GM12878 (cell line): ENCODE measurements at regions not wholly inside any gene's neighbourhood (a gene's known extent, or its start where the extent isn't known, plus 50 kb on each side); places are given as distances from the start of the nearest gene placed in this dataset.
A peak's percentile ranks its signal among the peaks of the same experiment; 100 is the strongest.

ENCODE experiments used
- ATAC-seq: fragments of 200-7000 bp; cut with Tn5 transposase; 3 replicates; pipeline ENCODE4 v1.9.1; 2020; ENCODE audit warnings: mild to moderate bottlenecking, moderate library complexity
- BruUV-seq: library from RNA; stranded (reverse); fragments of 400-500 nt; replicated peaks from 2 replicates; lab custom pipeline; 2021; lab: Mats Ljungman, UMichigan
- CTCF ChIA-PET: fragments of 300-600 bp; sonication (Branson Sonifier 250); formaldehyde crosslinking; extraction: SDS; loops from one replicate; lab custom pipeline; 2021; ENCODE audit warnings: inconsistent platforms; lab: Yijun Ruan, JAX
- POLR2A ChIA-PET: fragments of 350-600 bp; formaldehyde crosslinking; extraction: SDS; loops from one replicate; lab custom pipeline; 2021; ENCODE audit warnings: inconsistent platforms; lab: Charles Lee
- RAD21 ChIA-PET: fragments of 300-600 bp; sonication (Branson Sonifier 250); formaldehyde crosslinking; loops from one replicate; lab custom pipeline; 2023; ENCODE audit warnings: antibody characterized with exemption; ENCODE audit not compliant: unreplicated experiment; lab: Charles Lee
- SMC1A ChIA-PET: fragments of 300-600 bp; sonication (Branson Sonifier 250); formaldehyde crosslinking; loops from one replicate; lab custom pipeline; 2023; ENCODE audit not compliant: unreplicated experiment, uncharacterized antibody; lab: Charles Lee
- DNase-seq: peaks from one replicate; pipeline ENCODE4 v3.0.0-alpha.2; 2011; ENCODE audit warnings: low read depth, low spot score
- FAIRE-seq: peaks from 3 replicates; lab custom pipeline; 2011; peaks lifted over from hg19 to GRCh38; lab: Jason Lieb, UNC
- H2AFZ ChIP-seq: 2 replicates; pipeline ENCODE4 v1.6.0; 2011; ENCODE audit warnings: low read depth, low read length, control low read depth; ENCODE audit not compliant: control insufficient read depth
- H3K27ac ChIP-seq: 2 replicates; pipeline ENCODE4 v1.5.1; 2011; ENCODE audit warnings: control low read depth; ENCODE audit not compliant: control insufficient read depth, insufficient read depth
- H3K27me3 ChIP-seq, 2 experiments: replicated peaks in 1 of 2; 2 replicates each; pipeline versions ENCODE4 v1.6.0 to v1.6.1; 2011; ENCODE audit warnings: low read length in 1 of 2; ENCODE audit not compliant: control insufficient read depth in 2 of 2, insufficient read depth in 2 of 2
- H3K36me3 ChIP-seq, 2 experiments: 2 replicates each; pipeline ENCODE4 v1.5.1; 2011; ENCODE audit warnings: low read length in 1 of 2; ENCODE audit not compliant: control insufficient read depth in 2 of 2, insufficient read depth in 2 of 2
- H3K4me1 ChIP-seq: 2 replicates; pipeline ENCODE4 v1.6.1; 2011; ENCODE audit warnings: mild to moderate bottlenecking, low read length, moderate library complexity, mixed read lengths; ENCODE audit not compliant: control insufficient read depth, insufficient read depth
- H3K4me2 ChIP-seq: 2 replicates; pipeline ENCODE4 v1.6.0; 2011; ENCODE audit warnings: control low read depth; ENCODE audit not compliant: control insufficient read depth, insufficient read depth
- H3K4me3 ChIP-seq: fragments of 200-600 bp; sonication (generic); 2 replicates; pipeline ENCODE4 v1.5.1; 2016
- H3K79me2 ChIP-seq: 2 replicates; pipeline ENCODE4 v1.6.0; 2011; ENCODE audit warnings: low read length; ENCODE audit not compliant: control insufficient read depth, insufficient read depth
- H3K9ac ChIP-seq: 2 replicates; pipeline ENCODE4 v1.8.0; 2011; ENCODE audit warnings: low read length, control low read depth, mixed read lengths; ENCODE audit not compliant: control insufficient read depth, insufficient read depth
- H3K9me3 ChIP-seq: replicated peaks from 3 replicates; pipeline ENCODE4 v1.5.1; 2011; ENCODE audit warnings: mild to moderate bottlenecking, low read length; ENCODE audit not compliant: control insufficient read depth, insufficient read depth
- H4K20me1 ChIP-seq: 2 replicates; pipeline ENCODE4 v1.6.0; 2011; ENCODE audit not compliant: control insufficient read depth, insufficient read depth
- CREB1 ChIP-seq: IDR thresholded peaks from 2 replicates; pipeline ENCODE4 v1.6.1; 2012; ENCODE audit warnings: low read depth, mild to moderate bottlenecking, inconsistent platforms
- FOXM1 ChIP-seq: IDR thresholded peaks from 2 replicates; pipeline ENCODE4 v1.6.1; 2012; ENCODE audit warnings: low read depth, mild to moderate bottlenecking, inconsistent platforms, low read length, moderate library complexity
- HCFC1 ChIP-seq: fragments of 150-350 bp; IDR thresholded peaks from 2 replicates; pipeline ENCODE4 v1.6.1; 2014; ENCODE audit warnings: low read length
- HDAC2 ChIP-seq: fragments of 200-600 bp; sonication (generic); IDR thresholded peaks from 2 replicates; pipeline ENCODE4 v1.6.1; 2017
- MLLT1 ChIP-seq: fragments of 450-650 bp; IDR thresholded peaks from 2 replicates; pipeline ENCODE4 v1.6.1; 2016; ENCODE audit warnings: mild to moderate bottlenecking
- NBN ChIP-seq: fragments of 450-650 bp; IDR thresholded peaks from 2 replicates; pipeline ENCODE4 v1.6.1; 2016
- PAX8 ChIP-seq: fragments of 450-650 bp; IDR thresholded peaks from 2 replicates; pipeline ENCODE4 v1.6.1; 2017; ENCODE audit warnings: mild to moderate bottlenecking, moderate library complexity
- RAD21 ChIP-seq: IDR thresholded peaks from 2 replicates; pipeline ENCODE4 v1.6.1; 2011; ENCODE audit warnings: mild to moderate bottlenecking, low read depth, low read length, moderate library complexity; ENCODE audit not compliant: insufficient read depth
- TARDBP ChIP-seq: IDR thresholded peaks from 2 replicates; pipeline ENCODE4 v1.6.1; 2016; ENCODE audit warnings: borderline replicate concordance
- TCF12 ChIP-seq: IDR thresholded peaks from 2 replicates; pipeline ENCODE4 v1.6.1; 2011; ENCODE audit warnings: low read depth, mild to moderate bottlenecking, low read length
- WGBS: methylation state at CpG from one replicate; pipeline ENCODE4 v1.1.6; 2016; ENCODE audit warnings: low lambda C conversion rate; ENCODE audit not compliant: insufficient replicate concordance, insufficient coverage; ENCODE audit errors: missing lambda C conversion rate; 5-methylcytosine and 5-hydroxymethylcytosine counted together
- in situ Hi-C: fragments of 300-500 bp; cut with MboI; formaldehyde crosslinking; loops from 9 replicates; pipeline ENCODE4 v1.14.3; 2018; ENCODE audit warnings: mixed read lengths
- intact Hi-C: fragments of 100-400 bp; cut with micrococcal nuclease; formaldehyde crosslinking; loops from one replicate; pipeline ENCODE4 v1.14.2; 2022; ENCODE audit not compliant: unreplicated experiment
- TF ChIP-seq, protein P1 (sequence below): fragments of 450-650 bp; IDR thresholded peaks from 2 replicates; pipeline ENCODE4 v1.6.1; 2016; ENCODE audit warnings: mild to moderate bottlenecking, moderate library complexity, borderline replicate concordance
- TF ChIP-seq, protein P2 (sequence below): fragments of 450-650 bp; IDR thresholded peaks from 2 replicates; pipeline ENCODE4 v1.6.1; 2018; ENCODE audit warnings: borderline replicate concordance, mild to moderate bottlenecking; ENCODE audit not compliant: partially characterized antibody
- TF ChIP-seq, protein P3 (sequence below): IDR thresholded peaks from 2 replicates; pipeline ENCODE4 v1.6.1; 2012; ENCODE audit warnings: mild to moderate bottlenecking, low read depth, low read length

DNA sequence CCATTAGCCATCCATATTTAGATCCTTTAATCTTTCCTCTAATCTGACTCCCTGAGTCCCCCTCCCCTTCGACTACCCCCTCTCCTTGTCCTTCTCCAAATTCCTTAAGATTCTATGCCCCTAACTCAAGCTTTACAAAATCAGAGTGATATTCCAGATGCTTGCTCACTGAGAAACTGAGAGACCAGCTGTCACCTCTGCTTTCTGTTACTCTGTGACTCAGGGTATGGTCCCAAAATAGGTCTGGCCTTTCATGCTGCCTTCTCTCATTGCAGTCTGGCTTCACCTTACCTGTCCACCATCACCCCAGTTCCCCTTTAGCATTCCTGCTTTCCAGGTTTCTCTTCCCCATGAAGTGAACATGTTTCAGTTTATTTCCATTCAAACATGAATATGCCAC lies 383.3 kb upstream of the SLC30A5 start:
- WGBS: 0% methylated on average over 1 of the region's 1 CpG
- BruUV-seq: no TSS peak
- H3K4me2 ChIP-seq: peak overlapping the region; percentile 75
- peaks cover 21% of the 10 kb centered on the region for H3K4me1 ChIP-seq
- H4K20me1 ChIP-seq: no peaks in the 10 kb centered on the region
- H3K36me3 ChIP-seq: no peaks in the 10 kb centered on the region
- FAIRE-seq (no peak), DNase-seq (peak; percentile 16), ATAC-seq (peak; percentile 80)
- no peak overlapping the region for H3K9ac ChIP-seq
- RAD21 ChIA-PET: interaction anchor here (0.9 to 2.2 kb wide), 9 partner anchors 10 to 438 kb away, joined by 3 to 8 read pairs (median 4); no protein-coding TSS in a partner anchor
- intact Hi-C loops: loop anchor here (2.0 to 5.0 kb wide), 2 partner anchors 66 to 143 kb away; no protein-coding TSS in a partner anchor
- H3K79me2 ChIP-seq: no peaks in the 10 kb centered on the region
- no peak overlapping the region for H3K27ac ChIP-seq
- in situ Hi-C loops: no loop called here
- SMC1A ChIA-PET: interaction anchor here (0.7 to 2.7 kb wide), 15 partner anchors 9 to 424 kb away, joined by 3 to 17 read pairs (median 4); no protein-coding TSS in a partner anchor
- CTCF ChIA-PET: interaction anchor here (1.3 to 1.7 kb wide), 2 partner anchors 49 to 424 kb away, joined by 5 to 6 read pairs; no protein-coding TSS in a partner anchor
- H3K27me3 ChIP-seq: no peaks in the 10 kb centered on the region
- H3K9me3 ChIP-seq: no peaks in the 10 kb centered on the region; the same call in 1 of the 3 replicates
- H3K4me3 ChIP-seq: 0 out of 2 replicates have a peak overlapping the region, but pooled peaks have one; percentile 14
- H2AFZ ChIP-seq: no peak overlapping the region; the same call in 1 of the 2 replicates
- POLR2A ChIA-PET: interaction anchor here (0.5 to 0.9 kb wide), 2 partner anchors 64 to 318 kb away, joined by 3 read pairs; no protein-coding TSS in a partner anchor
- TF ChIP-seq HDAC2 (no peak), RAD21 (0 out of 2 replicates have a peak, but pooled peaks have one; percentile 4), TCF12 (peak; percentile 77), CREB1 (peak; percentile 29; the same call in 1 of the 2 replicates), FOXM1 (peak; percentile 56; the same call in 1 of the 2 replicates), TARDBP (no peak), NBN (no peak), HCFC1 (no peak), MLLT1 (no peak), PAX8 (no peak)
- TF ChIP-seq, protein P1, sequence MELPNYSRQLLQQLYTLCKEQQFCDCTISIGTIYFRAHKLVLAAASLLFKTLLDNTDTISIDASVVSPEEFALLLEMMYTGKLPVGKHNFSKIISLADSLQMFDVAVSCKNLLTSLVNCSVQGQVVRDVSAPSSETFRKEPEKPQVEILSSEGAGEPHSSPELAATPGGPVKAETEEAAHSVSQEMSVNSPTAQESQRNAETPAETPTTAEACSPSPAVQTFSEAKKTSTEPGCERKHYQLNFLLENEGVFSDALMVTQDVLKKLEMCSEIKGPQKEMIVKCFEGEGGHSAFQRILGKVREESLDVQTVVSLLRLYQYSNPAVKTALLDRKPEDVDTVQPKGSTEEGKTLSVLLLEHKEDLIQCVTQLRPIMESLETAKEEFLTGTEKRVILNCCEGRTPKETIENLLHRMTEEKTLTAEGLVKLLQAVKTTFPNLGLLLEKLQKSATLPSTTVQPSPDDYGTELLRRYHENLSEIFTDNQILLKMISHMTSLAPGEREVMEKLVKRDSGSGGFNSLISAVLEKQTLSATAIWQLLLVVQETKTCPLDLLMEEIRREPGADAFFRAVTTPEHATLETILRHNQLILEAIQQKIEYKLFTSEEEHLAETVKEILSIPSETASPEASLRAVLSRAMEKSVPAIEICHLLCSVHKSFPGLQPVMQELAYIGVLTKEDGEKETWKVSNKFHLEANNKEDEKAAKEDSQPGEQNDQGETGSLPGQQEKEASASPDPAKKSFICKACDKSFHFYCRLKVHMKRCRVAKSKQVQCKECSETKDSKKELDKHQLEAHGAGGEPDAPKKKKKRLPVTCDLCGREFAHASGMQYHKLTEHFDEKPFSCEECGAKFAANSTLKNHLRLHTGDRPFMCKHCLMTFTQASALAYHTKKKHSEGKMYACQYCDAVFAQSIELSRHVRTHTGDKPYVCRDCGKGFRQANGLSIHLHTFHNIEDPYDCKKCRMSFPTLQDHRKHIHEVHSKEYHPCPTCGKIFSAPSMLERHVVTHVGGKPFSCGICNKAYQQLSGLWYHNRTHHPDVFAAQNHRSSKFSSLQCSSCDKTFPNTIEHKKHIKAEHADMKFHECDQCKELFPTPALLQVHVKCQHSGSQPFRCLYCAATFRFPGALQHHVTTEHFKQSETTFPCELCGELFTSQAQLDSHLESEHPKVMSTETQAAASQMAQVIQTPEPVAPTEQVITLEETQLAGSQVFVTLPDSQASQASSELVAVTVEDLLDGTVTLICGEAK: no peak
- TF ChIP-seq, protein P2, sequence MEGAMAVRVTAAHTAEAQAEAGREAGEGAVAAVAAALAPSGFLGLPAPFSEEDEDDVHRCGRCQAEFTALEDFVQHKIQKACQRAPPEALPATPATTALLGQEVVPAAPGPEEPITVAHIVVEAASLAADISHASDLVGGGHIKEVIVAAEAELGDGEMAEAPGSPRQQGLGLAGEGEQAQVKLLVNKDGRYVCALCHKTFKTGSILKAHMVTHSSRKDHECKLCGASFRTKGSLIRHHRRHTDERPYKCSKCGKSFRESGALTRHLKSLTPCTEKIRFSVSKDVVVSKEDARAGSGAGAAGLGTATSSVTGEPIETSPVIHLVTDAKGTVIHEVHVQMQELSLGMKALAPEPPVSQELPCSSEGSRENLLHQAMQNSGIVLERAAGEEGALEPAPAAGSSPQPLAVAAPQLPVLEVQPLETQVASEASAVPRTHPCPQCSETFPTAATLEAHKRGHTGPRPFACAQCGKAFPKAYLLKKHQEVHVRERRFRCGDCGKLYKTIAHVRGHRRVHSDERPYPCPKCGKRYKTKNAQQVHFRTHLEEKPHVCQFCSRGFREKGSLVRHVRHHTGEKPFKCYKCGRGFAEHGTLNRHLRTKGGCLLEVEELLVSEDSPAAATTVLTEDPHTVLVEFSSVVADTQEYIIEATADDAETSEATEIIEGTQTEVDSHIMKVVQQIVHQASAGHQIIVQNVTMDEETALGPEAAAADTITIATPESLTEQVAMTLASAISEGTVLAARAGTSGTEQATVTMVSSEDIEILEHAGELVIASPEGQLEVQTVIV: no peak
- TF ChIP-seq, protein P3, sequence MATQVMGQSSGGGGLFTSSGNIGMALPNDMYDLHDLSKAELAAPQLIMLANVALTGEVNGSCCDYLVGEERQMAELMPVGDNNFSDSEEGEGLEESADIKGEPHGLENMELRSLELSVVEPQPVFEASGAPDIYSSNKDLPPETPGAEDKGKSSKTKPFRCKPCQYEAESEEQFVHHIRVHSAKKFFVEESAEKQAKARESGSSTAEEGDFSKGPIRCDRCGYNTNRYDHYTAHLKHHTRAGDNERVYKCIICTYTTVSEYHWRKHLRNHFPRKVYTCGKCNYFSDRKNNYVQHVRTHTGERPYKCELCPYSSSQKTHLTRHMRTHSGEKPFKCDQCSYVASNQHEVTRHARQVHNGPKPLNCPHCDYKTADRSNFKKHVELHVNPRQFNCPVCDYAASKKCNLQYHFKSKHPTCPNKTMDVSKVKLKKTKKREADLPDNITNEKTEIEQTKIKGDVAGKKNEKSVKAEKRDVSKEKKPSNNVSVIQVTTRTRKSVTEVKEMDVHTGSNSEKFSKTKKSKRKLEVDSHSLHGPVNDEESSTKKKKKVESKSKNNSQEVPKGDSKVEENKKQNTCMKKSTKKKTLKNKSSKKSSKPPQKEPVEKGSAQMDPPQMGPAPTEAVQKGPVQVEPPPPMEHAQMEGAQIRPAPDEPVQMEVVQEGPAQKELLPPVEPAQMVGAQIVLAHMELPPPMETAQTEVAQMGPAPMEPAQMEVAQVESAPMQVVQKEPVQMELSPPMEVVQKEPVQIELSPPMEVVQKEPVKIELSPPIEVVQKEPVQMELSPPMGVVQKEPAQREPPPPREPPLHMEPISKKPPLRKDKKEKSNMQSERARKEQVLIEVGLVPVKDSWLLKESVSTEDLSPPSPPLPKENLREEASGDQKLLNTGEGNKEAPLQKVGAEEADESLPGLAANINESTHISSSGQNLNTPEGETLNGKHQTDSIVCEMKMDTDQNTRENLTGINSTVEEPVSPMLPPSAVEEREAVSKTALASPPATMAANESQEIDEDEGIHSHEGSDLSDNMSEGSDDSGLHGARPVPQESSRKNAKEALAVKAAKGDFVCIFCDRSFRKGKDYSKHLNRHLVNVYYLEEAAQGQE: no peak
